PC-3 (cell line): ENCODE measurements at regions not wholly inside any gene's neighbourhood (a gene's known extent, or its start where the extent isn't known, plus 50 kb on each side); places are given as distances from the start of the nearest gene placed in this dataset.

Experiments used
- ATAC-seq: fragments of 200-7000 bp; cut with Tn5 transposase; 2 replicates; pipeline ENCODE4 v1.9.1; 2020; ENCODE audit warnings: mild to moderate bottlenecking, moderate library complexity
- BruUV-seq: library from RNA; stranded (reverse); fragments of 400-500 nt; replicated peaks from 2 replicates; lab custom pipeline; 2021; lab: Mats Ljungman, UMichigan
- CTCF ChIA-PET: fragments of 300-600 bp; sonication (Branson Sonifier 250); formaldehyde crosslinking; loops from one replicate; lab custom pipeline; 2022; ENCODE audit warnings: antibody characterized with exemption; lab: Charles Lee
- POLR2A ChIA-PET: fragments of 300-600 bp; sonication (Branson Sonifier 250); formaldehyde crosslinking; loops from one replicate; lab custom pipeline; 2022; ENCODE audit warnings: antibody characterized with exemption; ENCODE audit not compliant: unreplicated experiment; lab: Charles Lee
- DNase-seq: peaks from one replicate; pipeline ENCODE4 v3.0.0-alpha.2; 2015
- H2AFZ ChIP-seq: fragments of 300-600 bp; sonication (generic); 2 replicates; pipeline ENCODE4 v1.6.0; 2016; ENCODE audit warnings: antibody characterized with exemption, low read length
- H3F3A ChIP-seq: fragments of 300-600 bp; sonication (generic); one replicate; pipeline ENCODE4 v1.6.0; 2017; ENCODE audit warnings: antibody characterized with exemption, low read length, control low read depth, mild to moderate bottlenecking; ENCODE audit not compliant: unreplicated experiment
- H3K27ac ChIP-seq: fragments of 300-600 bp; sonication (generic); 2 replicates; pipeline ENCODE4 v1.5.1; 2016; ENCODE audit warnings: mild to moderate bottlenecking, low read length
- H3K27me3 ChIP-seq: fragments of 300-600 bp; sonication (generic); 2 replicates; pipeline ENCODE4 v1.6.1; 2016; ENCODE audit warnings: low read length, mixed read lengths
- H3K36me3 ChIP-seq: fragments of 300-600 bp; sonication (generic); 2 replicates; pipeline ENCODE4 v1.6.1; 2016; ENCODE audit warnings: low read depth, mixed run types, low read length, mixed read lengths
- H3K4me1 ChIP-seq: fragments of 300-600 bp; sonication (generic); 2 replicates; pipeline ENCODE4 v1.5.1; 2016; ENCODE audit warnings: low read length; ENCODE audit not compliant: insufficient read depth
- H3K4me2 ChIP-seq: fragments of 300-600 bp; sonication (generic); 2 replicates; pipeline ENCODE4 v1.6.0; 2016; ENCODE audit warnings: low read length
- H3K4me3 ChIP-seq: fragments of 300-600 bp; sonication (generic); 2 replicates; pipeline ENCODE4 v1.5.1; 2016; ENCODE audit warnings: mild to moderate bottlenecking, low read length, mixed read lengths
- H3K79me2 ChIP-seq: fragments of 300-600 bp; sonication (generic); 2 replicates; pipeline ENCODE4 v1.6.1; 2017; ENCODE audit warnings: low read length, mixed read lengths
- H3K9ac ChIP-seq: fragments of 300-600 bp; sonication (generic); 2 replicates; pipeline ENCODE4 v1.6.0; 2016; ENCODE audit warnings: mild to moderate bottlenecking, low read length
- H3K9me2 ChIP-seq: fragments of 300-600 bp; sonication (generic); replicated peaks from 2 replicates; pipeline ENCODE4 v1.6.1; 2016; ENCODE audit warnings: mixed run types, low read length, mixed read lengths
- H3K9me3 ChIP-seq: fragments of 300-600 bp; sonication (generic); 2 replicates; pipeline ENCODE4 v1.6.1; 2016; ENCODE audit warnings: low read length, mixed read lengths
- H4K20me1 ChIP-seq: fragments of 300-600 bp; sonication (generic); 2 replicates; pipeline ENCODE4 v1.6.1; 2016; ENCODE audit warnings: low read length, mixed read lengths
- EZH2 ChIP-seq: fragments of 300-600 bp; sonication (generic); IDR thresholded peaks from one replicate; pipeline ENCODE4 v1.6.1; 2017; ENCODE audit warnings: antibody characterized with exemption, mild to moderate bottlenecking, low read length; ENCODE audit not compliant: unreplicated experiment
- EZH2phosphoT487 ChIP-seq: fragments of 300-600 bp; sonication (generic); IDR thresholded peaks from 2 replicates; pipeline ENCODE4 v1.6.1; 2018; ENCODE audit warnings: mild to moderate bottlenecking, antibody characterized with exemption, low read length, borderline replicate concordance
- intact Hi-C: fragments of 100-400 bp; cut with micrococcal nuclease; formaldehyde crosslinking; loops from 2 replicates; pipeline ENCODE4 v1.9.0; 2023
- TF ChIP-seq, protein P1 (sequence below): fragments of 300-600 bp; sonication (generic); conservative IDR thresholded peaks from 2 replicates; pipeline ENCODE4 v1.5.1; 2017; ENCODE audit warnings: antibody characterized with exemption, low read depth, mild to moderate bottlenecking, low read length

DNA sequence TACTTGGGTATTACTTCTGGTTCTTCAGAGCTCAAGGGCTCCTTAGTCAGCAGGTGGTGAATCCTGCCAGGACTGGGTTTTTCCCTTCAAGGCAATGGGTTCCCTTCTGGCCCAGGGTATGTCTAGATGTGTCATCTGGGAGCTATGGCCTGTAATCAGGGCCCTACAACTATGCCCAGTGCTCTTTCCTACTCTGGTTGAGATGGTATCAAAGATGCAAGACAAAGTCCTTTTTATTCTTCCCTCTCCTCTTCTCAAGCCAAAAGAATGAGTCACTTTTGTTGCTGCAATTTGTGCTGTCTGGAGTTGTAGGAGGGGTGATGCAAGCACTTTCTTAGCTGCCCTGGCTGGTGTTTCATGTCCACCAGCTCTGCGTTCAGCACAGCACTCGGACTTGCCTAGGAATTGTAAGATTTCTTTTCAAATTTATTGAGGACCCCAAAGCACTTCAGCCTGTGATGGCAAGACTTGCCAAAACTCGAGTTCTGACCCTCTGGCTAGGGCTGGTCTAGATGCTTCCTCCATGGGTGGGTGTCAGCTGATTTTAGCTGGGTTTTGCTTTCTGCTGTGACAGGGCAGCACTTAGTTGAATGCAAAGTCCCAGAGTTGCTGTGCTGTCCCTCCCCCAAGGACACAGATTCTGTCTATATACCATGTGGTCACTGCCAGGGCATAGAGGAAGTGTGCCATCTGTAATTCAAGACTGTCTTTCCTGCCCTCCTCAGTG lies 129.2 kb upstream of the CBLB start:
- TF ChIP-seq, protein P1, sequence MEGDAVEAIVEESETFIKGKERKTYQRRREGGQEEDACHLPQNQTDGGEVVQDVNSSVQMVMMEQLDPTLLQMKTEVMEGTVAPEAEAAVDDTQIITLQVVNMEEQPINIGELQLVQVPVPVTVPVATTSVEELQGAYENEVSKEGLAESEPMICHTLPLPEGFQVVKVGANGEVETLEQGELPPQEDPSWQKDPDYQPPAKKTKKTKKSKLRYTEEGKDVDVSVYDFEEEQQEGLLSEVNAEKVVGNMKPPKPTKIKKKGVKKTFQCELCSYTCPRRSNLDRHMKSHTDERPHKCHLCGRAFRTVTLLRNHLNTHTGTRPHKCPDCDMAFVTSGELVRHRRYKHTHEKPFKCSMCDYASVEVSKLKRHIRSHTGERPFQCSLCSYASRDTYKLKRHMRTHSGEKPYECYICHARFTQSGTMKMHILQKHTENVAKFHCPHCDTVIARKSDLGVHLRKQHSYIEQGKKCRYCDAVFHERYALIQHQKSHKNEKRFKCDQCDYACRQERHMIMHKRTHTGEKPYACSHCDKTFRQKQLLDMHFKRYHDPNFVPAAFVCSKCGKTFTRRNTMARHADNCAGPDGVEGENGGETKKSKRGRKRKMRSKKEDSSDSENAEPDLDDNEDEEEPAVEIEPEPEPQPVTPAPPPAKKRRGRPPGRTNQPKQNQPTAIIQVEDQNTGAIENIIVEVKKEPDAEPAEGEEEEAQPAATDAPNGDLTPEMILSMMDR: no peak
- TF ChIP-seq EZH2phosphoT487 (no peak), EZH2 (no peak)
- H3K4me3 ChIP-seq: peak overlapping the region; percentile 36; the same call in 1 of the 2 replicates
- ChIA-PET POLR2A (interaction anchor here (0.6 kb wide), 1 partner anchor 30 kb away, joined by 3 read pairs; no protein-coding TSS in a partner anchor), CTCF (no interaction called here)
- no peaks in the 10 kb centered on the region for H3K79me2 ChIP-seq
- peak overlapping the region; percentile 22 for H3K9ac ChIP-seq
- H3K27me3 ChIP-seq: no peaks in the 10 kb centered on the region
- H3K36me3 ChIP-seq: no peaks in the 10 kb centered on the region
- H3F3A ChIP-seq: no peaks in the 10 kb centered on the region
- peak overlapping the region; percentile 66 for H3K4me2 ChIP-seq
- no peaks in the 10 kb centered on the region for H3K9me3 ChIP-seq
- peaks cover 19% of the 10 kb centered on the region for H3K4me1 ChIP-seq
- intact Hi-C loops: no loop called here
- H4K20me1 ChIP-seq: no peaks in the 10 kb centered on the region
- ATAC-seq (peak; percentile 97), DNase-seq (peak; percentile 95)
- H2AFZ ChIP-seq: peak overlapping the region; percentile 58
- H3K9me2 ChIP-seq: no peaks in the 10 kb centered on the region
- H3K27ac ChIP-seq: peak overlapping the region; percentile 83
- BruUV-seq: no TSS peak

DNA sequence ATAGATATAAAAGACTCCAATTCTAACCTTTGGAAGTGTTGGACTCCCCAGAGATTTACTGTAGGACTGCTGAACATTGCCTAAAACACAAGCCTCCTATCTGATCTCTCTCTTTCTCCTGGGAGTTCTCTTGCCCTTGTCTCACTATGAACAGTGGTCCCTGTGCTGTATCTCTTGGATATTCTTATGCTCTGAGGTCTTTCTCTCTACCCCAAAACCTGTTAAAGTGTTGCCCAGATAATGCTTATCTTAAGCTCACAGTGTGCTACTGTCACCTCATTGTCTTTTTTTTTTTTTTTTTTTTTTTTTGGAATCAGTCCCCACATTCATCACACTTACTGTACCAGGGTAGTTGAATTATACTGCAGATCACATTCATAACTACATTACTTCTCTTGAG lies 131.0 kb upstream of the CBLB start:
- H3K4me2 ChIP-seq: no peak overlapping the region
- no peak overlapping the region for H3K9ac ChIP-seq
- TF ChIP-seq, protein P1: no peak
- no peak for TF ChIP-seq EZH2phosphoT487
- TF ChIP-seq EZH2: no peak
- H3K9me3 ChIP-seq: no peaks in the 10 kb centered on the region
- ChIA-PET CTCF (no interaction called here), POLR2A (no interaction called here)
- H3K4me1 ChIP-seq: peaks cover 30% of the 10 kb centered on the region
- DNase-seq: no peak
- no peak overlapping the region for H3K4me3 ChIP-seq
- BruUV-seq: no TSS peak
- no peaks in the 10 kb centered on the region for H3K27me3 ChIP-seq
- no peaks in the 10 kb centered on the region for H3F3A ChIP-seq
- no peak overlapping the region for H3K27ac ChIP-seq
- H3K9me2 ChIP-seq: no peaks in the 10 kb centered on the region
- H3K36me3 ChIP-seq: no peaks in the 10 kb centered on the region
- H2AFZ ChIP-seq: no peak overlapping the region
- intact Hi-C loops: no loop called here
- H4K20me1 ChIP-seq: no peaks in the 10 kb centered on the region
- no peaks in the 10 kb centered on the region for H3K79me2 ChIP-seq
- ATAC-seq: no peak

DNA sequence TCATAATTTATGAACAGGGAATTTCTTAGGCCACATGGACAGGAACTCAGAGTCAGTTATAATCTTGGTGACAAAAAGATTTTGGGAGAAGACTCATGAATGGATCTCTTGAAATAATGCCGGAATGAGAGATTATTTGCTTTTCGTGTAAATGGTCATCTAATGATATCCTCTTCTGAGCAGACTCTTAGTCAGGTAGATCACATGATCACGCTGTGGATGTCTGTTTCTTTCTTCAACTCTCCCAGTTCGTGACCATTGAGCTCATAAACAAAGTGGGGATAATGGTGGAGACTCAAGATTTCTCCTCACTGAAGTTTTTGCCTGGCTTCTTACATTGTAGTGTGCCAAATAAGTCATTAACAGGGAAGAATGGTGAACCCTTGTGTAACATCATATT lies 133.1 kb upstream of the CBLB start:
- Histone ChIP-seq H3K9ac (no peak overlapping the region), H3K9me2 (no peaks in the 10 kb centered on the region), H3K4me1 (peaks cover 33% of the 10 kb centered on the region), H3K79me2 (no peaks in the 10 kb centered on the region), H2AFZ (no peak overlapping the region), H3K27me3 (no peaks in the 10 kb centered on the region), H3K27ac (no peak overlapping the region), H3F3A (no peaks in the 10 kb centered on the region), H3K4me2 (no peak overlapping the region), H3K9me3 (no peaks in the 10 kb centered on the region), H4K20me1 (no peaks in the 10 kb centered on the region), H3K36me3 (no peaks in the 10 kb centered on the region), H3K4me3 (no peak overlapping the region)
- ChIA-PET POLR2A (no interaction called here), CTCF (no interaction called here)
- no TSS peak for BruUV-seq
- ATAC-seq: no peak
- no peak for TF ChIP-seq EZH2
- TF ChIP-seq EZH2phosphoT487: no peak
- TF ChIP-seq, protein P1: no peak
- intact Hi-C loops: no loop called here
- DNase-seq: no peak
